Neural cell (in vitro differentiated cells): ENCODE measurements at regions not wholly inside any gene's neighbourhood (a gene's known extent, or its start where the extent isn't known, plus 50 kb on each side); places are given as distances from the start of the nearest gene placed in this dataset.

Source experiments
- H2AFZ ChIP-seq: fragments of 200-600, 300-800 bp; sonication (generic), shearing (Covaris generic); 2 replicates; pipeline ENCODE4 v1.6.0; 2014; ENCODE audit warnings: low read depth, mild to moderate bottlenecking, antibody characterized with exemption, low read length, moderate library complexity
- H3F3A ChIP-seq: fragments of 200-600 bp; shearing (Covaris generic); 2 replicates; pipeline ENCODE4 v1.6.1; 2016; ENCODE audit warnings: mild to moderate bottlenecking, moderate library complexity, mixed read lengths, antibody characterized with exemption, low read length; ENCODE audit not compliant: insufficient read depth, poor library complexity, severe bottlenecking
- H3K27ac ChIP-seq: fragments of 200-600, 300-800 bp; sonication (generic), shearing (Covaris generic); 2 replicates; pipeline ENCODE4 v1.5.1; 2014; ENCODE audit warnings: mild to moderate bottlenecking, low read length, moderate library complexity
- H3K27me3 ChIP-seq: fragments of 300-800, 200-600 bp; sonication (generic), shearing (Covaris generic); 2 replicates; pipeline ENCODE4 v1.6.0; 2014; ENCODE audit warnings: mild to moderate bottlenecking, low read depth, low read length, moderate library complexity; ENCODE audit not compliant: insufficient read depth
- H3K36me3 ChIP-seq: fragments of 300-800, 200-600 bp; sonication (generic), shearing (Covaris generic); 2 replicates; pipeline ENCODE4 v1.5.1; 2014; ENCODE audit warnings: mild to moderate bottlenecking, antibody characterized with exemption, low read length, moderate library complexity; ENCODE audit not compliant: insufficient read depth
- H3K4me2 ChIP-seq: fragments of 300-800, 200-600 bp; sonication (generic), shearing (Covaris generic); 2 replicates; pipeline ENCODE4 v1.6.0; 2014; ENCODE audit warnings: mild to moderate bottlenecking, low read length
- H3K4me3 ChIP-seq: fragments of 300-800, 200-600 bp; sonication (generic), shearing (Covaris generic); 2 replicates; pipeline ENCODE4 v1.5.1; 2014; ENCODE audit warnings: mild to moderate bottlenecking, low read length, moderate library complexity
- H3K79me2 ChIP-seq: fragments of 200-600 bp; shearing (Covaris generic); replicated peaks from 2 replicates; pipeline ENCODE4 v1.6.0; 2014; ENCODE audit warnings: mild to moderate bottlenecking, low read length, moderate library complexity; ENCODE audit not compliant: insufficient read depth
- H3K9ac ChIP-seq: fragments of 300-800, 200-600 bp; sonication (generic), shearing (Covaris generic); 2 replicates; pipeline ENCODE4 v1.6.1; 2016; ENCODE audit warnings: mild to moderate bottlenecking, low read length, mixed read lengths
- H3K9me2 ChIP-seq: fragments of 200-600 bp; shearing (Covaris generic); 2 replicates; pipeline ENCODE4 v1.6.1; 2016; ENCODE audit warnings: mild to moderate bottlenecking, low read length, mixed read lengths; ENCODE audit not compliant: insufficient read depth
- H3K9me3 ChIP-seq: fragments of 200-600, 300-800 bp; sonication (generic), shearing (Covaris generic); 2 replicates; pipeline ENCODE4 v1.6.1; 2016; ENCODE audit warnings: mild to moderate bottlenecking, mixed run types, low read length, moderate library complexity, mixed read lengths
- H4K20me1 ChIP-seq: fragments of 200-600 bp; shearing (Covaris generic); 2 replicates; pipeline ENCODE4 v1.6.1; 2016; ENCODE audit warnings: mild to moderate bottlenecking, mixed run types; ENCODE audit not compliant: insufficient read depth
- CTCF ChIP-seq: fragments of 450-650 bp; IDR thresholded peaks from 2 replicates; pipeline ENCODE4 v1.5.1; 2014; ENCODE audit warnings: antibody characterized with exemption, mild to moderate bottlenecking, moderate library complexity; ENCODE audit not compliant: poor library complexity, severe bottlenecking
- EP300 ChIP-seq: fragments of 450-650 bp; conservative IDR thresholded peaks from 2 replicates; pipeline ENCODE4 v1.6.1; 2014; ENCODE audit warnings: antibody characterized with exemption, mild to moderate bottlenecking, moderate library complexity; ENCODE audit not compliant: poor library complexity, severe bottlenecking
- EZH2 ChIP-seq: fragments of 200-600, 300-800 bp; shearing (Covaris generic), sonication (generic); IDR thresholded peaks from 2 replicates; pipeline ENCODE4 v1.6.1; 2014; ENCODE audit warnings: antibody characterized with exemption, low read length, borderline replicate concordance, mild to moderate bottlenecking; ENCODE audit not compliant: insufficient read depth, poor library complexity, severe bottlenecking
- MXI1 ChIP-seq: fragments of 450-650 bp; conservative IDR thresholded peaks from 2 replicates; pipeline ENCODE4 v1.6.1; 2014; ENCODE audit warnings: antibody characterized with exemption, mild to moderate bottlenecking; ENCODE audit not compliant: poor library complexity, severe bottlenecking
- POLR2AphosphoS5 ChIP-seq: IDR thresholded peaks from 2 replicates; pipeline ENCODE4 v1.6.1; 2012
- RAD21 ChIP-seq: fragments of 450-650 bp; conservative IDR thresholded peaks from 2 replicates; pipeline ENCODE4 v1.6.1; 2014; ENCODE audit warnings: antibody characterized with exemption, mild to moderate bottlenecking, moderate library complexity
- REST ChIP-seq: IDR thresholded peaks from 2 replicates; pipeline ENCODE4 v1.6.1; 2012; ENCODE audit warnings: borderline replicate concordance
- SMC3 ChIP-seq: fragments of 450-650 bp; conservative IDR thresholded peaks from 2 replicates; pipeline ENCODE4 v1.6.1; 2014; ENCODE audit warnings: antibody characterized with exemption, mild to moderate bottlenecking, moderate library complexity; ENCODE audit not compliant: poor library complexity
- TAF1 ChIP-seq: IDR thresholded peaks from 2 replicates; pipeline ENCODE4 v1.6.1; 2012; ENCODE audit warnings: low read depth

GRCh38 chr9:99432075-99432474, 210.0 kb downstream of the SEC61B start:
- H3K4me3 ChIP-seq: no peak overlapping the region
- no peaks in the 10 kb centered on the region for H3K9me3 ChIP-seq
- H3F3A ChIP-seq: no peaks in the 10 kb centered on the region
- TF ChIP-seq RAD21: no peak
- no peak for TF ChIP-seq SMC3
- H3K79me2 ChIP-seq: no peaks in the 10 kb centered on the region
- H2AFZ ChIP-seq: no peak overlapping the region
- no peaks in the 10 kb centered on the region for H3K9me2 ChIP-seq
- no peaks in the 10 kb centered on the region for H3K36me3 ChIP-seq
- H3K9ac ChIP-seq: no peak overlapping the region
- no peak overlapping the region for H3K27ac ChIP-seq
- H4K20me1 ChIP-seq: no peaks in the 10 kb centered on the region
- H3K27me3 ChIP-seq: no peaks in the 10 kb centered on the region
- no peak overlapping the region for H3K4me2 ChIP-seq

- Histone ChIP-seq H3K9ac (no peak overlapping the region), H3K79me2 (no peaks in the 10 kb centered on the region), H3K27me3 (no peaks in the 10 kb centered on the region), H3K4me3 (no peak overlapping the region), H3F3A (no peaks in the 10 kb centered on the region), H4K20me1 (no peaks in the 10 kb centered on the region), H3K27ac (no peak overlapping the region), H3K9me3 (no peaks in the 10 kb centered on the region), H3K9me2 (no peaks in the 10 kb centered on the region), H3K4me2 (no peak overlapping the region), H2AFZ (no peak overlapping the region), H3K36me3 (no peaks in the 10 kb centered on the region)
- no peak for TF ChIP-seq REST
- no peak for TF ChIP-seq EZH2
- TF ChIP-seq RAD21: no peak
- TF ChIP-seq EP300: no peak
- no peak for TF ChIP-seq POLR2AphosphoS5
- no peak for TF ChIP-seq MXI1
- no peak for TF ChIP-seq SMC3
- TF ChIP-seq TAF1: no peak
- TF ChIP-seq CTCF: no peak
Observed at GRCh38 chr9:99433095-99433494, 211.0 kb downstream of the SEC61B start.

GRCh38 chr9:99433555-99433954, 211.5 kb downstream of the SEC61B start:
- Histone ChIP-seq H3K9me3 (no peaks in the 10 kb centered on the region), H3K27me3 (no peaks in the 10 kb centered on the region), H4K20me1 (no peaks in the 10 kb centered on the region), H3F3A (no peaks in the 10 kb centered on the region), H3K9me2 (no peaks in the 10 kb centered on the region), H3K9ac (no peak overlapping the region), H3K4me2 (no peak overlapping the region), H3K4me3 (no peak overlapping the region), H3K27ac (no peak overlapping the region), H3K79me2 (no peaks in the 10 kb centered on the region), H2AFZ (no peak overlapping the region), H3K36me3 (no peaks in the 10 kb centered on the region)
- no peak for TF ChIP-seq SMC3
- TF ChIP-seq EZH2: no peak
- no peak for TF ChIP-seq RAD21
- TF ChIP-seq EP300: no peak
- no peak for TF ChIP-seq POLR2AphosphoS5
- TF ChIP-seq MXI1: no peak
- no peak for TF ChIP-seq CTCF
- no peak for TF ChIP-seq TAF1
- no peak for TF ChIP-seq REST
